ENCODE measurements at regions not wholly inside any gene's neighbourhood (a gene's known extent, or its start where the extent isn't known, plus 50 kb on each side); places are given as distances from the start of the nearest gene placed in this dataset.

DNA sequence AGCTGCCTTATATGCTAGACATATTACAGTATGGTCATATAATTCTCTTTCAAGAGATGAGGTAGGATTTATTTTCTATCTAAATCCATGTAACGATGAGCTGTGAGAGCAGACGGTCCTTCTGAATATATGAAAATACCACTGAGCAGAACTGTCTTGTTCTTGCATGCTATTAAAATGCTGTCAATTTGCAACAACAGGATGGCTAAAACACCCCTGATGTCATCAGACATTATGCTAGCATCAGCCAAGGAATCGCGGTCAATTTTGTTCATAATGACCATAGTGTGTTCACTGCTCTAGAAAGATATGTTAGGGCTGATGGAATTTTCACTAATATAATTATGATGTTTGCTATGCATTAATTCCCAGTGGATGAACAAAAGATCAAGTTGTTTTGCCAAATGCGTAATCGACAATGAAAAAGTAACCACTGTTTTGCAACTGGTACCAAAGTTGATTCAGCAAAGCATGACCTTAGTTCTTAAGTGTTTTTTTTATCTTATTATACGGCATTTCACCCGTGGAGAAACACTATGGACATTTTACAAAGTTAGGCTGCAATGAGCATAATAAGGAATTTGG, 765.4 kb upstream of the NR2F2 start:
- DNase-seq (ENCODE audit: low spot score): no peak

DNA sequence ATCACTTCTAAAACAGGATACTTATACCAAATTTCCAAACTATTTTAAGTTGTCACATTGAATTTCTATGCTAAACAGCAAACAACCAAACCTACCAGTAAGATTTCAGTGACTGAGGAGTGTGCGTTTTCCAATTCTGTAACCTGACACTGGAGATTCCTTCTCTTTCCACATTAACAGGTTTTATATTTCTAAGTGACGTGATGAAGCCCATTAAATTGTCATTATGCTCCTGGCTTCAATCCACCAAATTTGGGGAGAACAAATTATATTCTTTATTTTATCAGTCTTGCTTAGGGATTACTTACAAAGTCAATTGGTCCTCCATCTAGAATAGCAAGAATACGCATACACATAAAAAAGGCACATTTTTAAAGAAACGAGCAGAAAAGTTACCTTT, 764.8 kb upstream of the NR2F2 start:
- DNase-seq (ENCODE audit: low spot score): no peak

DNA sequence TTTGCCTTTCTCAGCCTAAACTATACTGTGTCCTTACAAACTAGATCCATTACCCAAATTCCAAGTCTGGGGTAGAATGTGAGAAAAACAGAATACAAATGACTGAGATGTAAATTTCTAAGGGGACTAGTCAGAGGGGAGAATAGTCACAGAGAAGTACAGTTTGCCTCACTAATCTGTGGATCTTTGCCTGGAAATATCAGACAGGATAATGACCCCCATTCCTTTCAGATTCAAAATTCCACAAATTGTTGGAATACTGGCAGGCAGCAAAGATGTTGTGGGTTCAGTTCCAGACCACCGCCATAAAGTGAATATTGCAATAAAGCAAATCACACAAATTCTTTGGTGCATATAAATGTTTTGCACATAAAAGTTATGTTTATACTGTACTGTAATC, 762.8 kb upstream of the NR2F2 start:
- DNase-seq (ENCODE audit: low spot score): no peak

DNA sequence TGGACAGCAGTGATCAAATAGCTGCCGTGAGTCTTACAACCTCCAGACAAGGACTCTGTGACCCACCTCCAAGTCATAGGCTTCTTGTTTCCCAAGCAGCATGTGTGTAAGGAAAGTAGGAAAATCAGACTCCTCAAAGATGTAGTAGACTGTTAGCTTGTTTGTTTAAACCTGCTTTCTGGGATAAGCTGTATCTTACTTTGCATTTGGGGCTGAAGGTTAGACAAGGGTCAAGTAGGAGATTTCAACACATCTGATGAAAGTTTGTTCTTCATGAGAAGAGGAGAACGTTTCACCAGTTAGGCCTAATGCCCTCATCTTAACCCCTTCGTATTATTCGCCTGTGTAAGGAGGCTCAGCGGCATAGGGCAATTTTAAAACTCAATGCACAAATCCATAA, 756.4 kb upstream of the NR2F2 start:
- DNase-seq (ENCODE audit: low spot score): no peak

DNA sequence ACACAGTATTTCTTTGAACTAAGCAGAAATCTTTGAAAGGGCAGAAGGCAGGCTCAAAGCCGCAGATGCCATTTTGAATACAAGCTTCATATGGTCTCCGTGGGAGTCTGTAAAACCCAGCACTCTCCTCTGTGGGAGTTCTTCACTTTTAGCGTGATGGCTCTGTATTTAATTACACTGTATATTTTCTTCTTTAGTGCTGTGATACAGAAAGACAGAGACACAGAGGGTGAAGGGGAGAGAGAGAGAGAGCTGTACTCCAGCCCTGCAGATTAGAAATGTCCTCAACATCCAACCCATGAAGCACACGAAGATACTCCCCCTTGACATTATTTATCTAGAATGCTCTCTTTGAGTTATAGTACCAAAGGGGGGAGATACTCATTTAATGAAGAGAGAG, 752.6 kb upstream of the NR2F2 start:
- no peak for DNase-seq (ENCODE audit: low spot score)

DNA sequence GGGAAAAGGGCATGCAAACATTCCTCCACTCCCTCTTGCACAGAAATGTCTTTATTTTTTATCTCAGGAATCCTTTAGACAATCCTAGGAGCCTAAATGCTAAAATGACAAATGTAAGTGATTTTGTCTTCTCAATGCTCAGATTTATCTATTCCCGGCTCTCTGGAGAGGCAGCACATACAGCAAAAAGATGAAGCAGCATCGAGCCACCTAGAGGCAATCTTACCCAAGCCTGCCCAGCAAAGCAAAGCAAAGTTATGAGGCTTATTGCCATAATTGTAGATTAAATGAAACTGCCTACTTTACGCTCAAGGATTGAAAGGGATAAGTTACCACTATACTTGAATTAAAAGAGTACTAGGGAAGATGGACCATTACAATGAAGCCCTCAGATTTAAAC, 750.4 kb upstream of the NR2F2 start:
- no peak for DNase-seq (ENCODE audit: low spot score)

DNA sequence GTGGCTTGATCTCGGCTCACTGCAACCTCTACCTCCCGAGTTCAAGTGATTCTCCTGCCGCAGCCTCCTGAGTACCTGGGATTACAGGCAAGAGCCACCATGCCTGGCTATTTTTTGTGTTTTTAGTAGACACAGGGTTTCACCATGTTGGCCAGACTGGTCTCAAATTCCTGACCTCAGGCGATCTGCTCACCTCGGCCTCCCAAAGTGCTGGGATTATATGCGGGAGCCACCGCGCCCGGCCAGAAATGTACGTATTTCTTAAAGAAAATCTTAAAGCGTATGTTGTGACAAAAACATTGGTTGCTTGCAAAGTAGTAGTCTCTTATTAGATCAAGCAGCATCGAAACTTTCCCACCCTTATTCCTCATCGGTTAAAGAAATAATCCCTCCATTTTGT, 748.9 kb upstream of the NR2F2 start:
- DNase-seq (ENCODE audit: low spot score): no peak

DNA sequence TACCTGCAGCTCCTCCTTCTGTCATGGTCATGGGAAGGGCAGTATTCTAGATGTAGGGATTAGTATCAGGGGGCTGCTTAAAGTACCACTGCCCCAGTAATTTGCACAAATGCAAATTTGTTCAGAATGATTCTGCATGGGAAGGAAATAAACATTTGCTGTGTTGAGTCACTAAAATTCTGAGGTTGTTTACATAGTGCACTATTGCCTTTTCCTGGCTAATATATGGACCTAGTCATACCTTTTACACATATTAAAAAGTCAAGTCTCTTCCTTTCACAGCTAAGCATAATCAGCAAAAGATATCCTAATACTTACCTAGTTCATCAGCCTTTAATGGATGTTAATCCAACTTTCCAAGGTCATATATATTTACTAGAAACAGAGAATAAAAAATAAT, 746.4 kb upstream of the NR2F2 start:
- no peak for DNase-seq (ENCODE audit: low spot score)

DNA sequence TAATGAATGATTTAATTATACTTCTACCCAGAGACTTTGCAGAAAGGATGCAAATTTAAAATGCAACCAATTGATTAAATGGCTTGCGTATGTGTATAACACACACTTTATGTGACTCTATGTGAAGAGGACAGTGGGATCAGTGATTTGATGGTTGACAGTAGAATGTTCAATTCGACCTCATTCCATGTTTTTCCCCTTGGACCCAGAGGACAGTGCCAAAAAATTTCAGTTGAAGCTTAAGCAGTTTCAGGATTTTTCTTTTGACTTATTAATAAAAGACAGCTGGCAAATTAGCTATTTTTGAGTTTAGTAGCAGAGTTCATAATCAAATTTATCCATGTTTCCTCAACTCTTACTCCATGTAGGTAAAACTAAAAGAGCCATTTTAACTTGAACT, 742.4 kb upstream of the NR2F2 start:
- no peak for DNase-seq (ENCODE audit: low spot score)

DNA sequence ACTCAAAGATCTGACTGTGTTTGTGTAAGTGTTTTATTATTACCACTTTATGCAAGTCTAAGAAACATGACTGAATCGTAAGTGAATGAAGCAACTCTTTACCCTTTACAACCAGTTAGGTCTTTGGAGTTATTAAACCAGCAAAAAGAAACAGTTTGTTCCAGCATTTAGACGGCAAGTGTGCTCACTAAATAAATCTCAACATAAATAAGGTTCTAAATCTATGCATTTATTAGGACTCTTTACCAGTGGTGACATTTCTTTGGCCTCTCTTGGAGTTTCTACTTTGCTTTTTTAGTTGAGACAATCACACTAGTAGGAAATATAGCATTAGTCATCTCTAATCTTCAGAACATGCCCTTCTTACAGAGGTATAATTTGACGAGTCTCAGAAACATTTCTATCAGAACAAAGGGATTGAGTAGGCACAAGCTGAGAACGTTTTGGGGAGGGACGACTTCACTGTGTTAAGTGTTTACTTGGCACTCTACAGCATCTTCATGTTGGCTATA, 739.9 kb upstream of the NR2F2 start:
- no peak for DNase-seq (ENCODE audit: low spot score)

DNA sequence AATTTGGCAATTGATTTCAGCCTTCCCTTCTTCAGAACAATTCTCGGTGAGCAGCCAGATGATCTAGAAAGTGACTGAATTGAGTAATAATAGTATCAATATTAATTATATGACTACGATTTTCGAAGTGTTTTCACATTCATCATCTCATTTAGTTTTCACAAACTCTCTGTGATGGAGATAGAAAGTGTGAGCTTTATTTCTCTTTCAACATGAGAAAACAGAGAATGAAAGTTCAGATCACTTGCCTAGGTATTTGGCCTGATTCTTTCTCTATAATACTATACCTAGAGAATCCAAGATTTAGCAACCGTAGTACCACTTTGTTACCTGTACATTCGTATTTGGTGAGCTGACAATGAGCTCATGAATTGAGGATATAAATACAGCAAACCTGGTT, 739.2 kb upstream of the NR2F2 start:
- DNase-seq (ENCODE audit: low spot score): no peak

DNA sequence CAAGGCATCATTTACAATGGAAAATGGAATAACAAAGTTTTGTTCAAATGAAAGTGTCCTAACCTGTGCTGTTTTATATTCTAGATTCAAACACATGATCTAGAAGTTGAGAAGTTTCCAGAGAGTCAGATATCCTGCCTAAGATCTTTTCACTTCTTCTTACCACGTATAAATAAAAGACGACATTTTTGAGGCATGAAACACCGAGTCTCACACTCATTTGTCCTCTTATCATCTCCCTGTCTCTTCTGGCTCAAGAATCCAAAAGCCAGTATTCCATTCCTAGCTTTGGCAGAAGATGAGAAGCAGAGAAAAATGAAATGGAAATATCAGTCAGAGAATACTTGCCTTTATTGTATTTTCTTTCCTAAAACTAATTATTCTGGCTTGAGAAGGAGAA, 738.6 kb upstream of the NR2F2 start:
- no peak for DNase-seq (ENCODE audit: low spot score)

DNA sequence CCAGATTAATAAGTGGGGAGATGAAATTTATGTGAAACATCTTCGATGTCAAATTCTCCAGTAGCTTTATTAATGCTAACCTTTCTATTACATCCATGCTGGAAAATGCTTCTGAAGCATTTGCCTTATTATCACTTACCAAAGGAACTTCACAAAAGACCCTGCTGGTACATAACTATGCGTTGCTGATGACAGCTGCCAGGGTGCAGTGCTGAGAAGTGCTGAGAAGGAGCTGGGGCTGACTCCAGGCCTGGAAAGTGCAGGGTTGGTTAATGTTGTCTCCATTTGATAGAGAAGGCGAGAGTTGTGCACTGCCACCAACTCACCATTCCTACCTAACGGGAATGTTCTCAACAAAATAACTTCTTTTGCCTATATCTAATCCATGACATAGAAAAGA, 736.0 kb upstream of the NR2F2 start:
- no peak for DNase-seq (ENCODE audit: low spot score)

DNA sequence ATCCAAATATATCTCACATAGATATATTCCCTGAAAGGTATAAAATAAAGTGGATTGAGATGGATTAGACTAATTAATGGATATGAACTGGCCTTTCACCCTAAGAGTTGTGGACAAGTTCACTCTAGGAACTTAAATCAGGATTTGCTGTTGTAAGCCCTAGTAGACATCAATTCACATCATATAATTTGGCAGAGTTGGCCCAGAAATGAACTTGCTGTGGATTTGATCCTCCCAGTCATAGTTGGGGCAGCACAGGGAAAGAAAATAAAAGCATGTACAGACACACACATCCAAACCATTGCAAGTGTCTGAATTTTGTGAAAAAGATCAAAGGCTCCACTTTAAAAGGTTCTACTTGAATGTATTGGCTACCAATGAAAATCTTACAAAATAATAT, 734.7 kb upstream of the NR2F2 start:
- DNase-seq (ENCODE audit: low spot score): no peak

DNA sequence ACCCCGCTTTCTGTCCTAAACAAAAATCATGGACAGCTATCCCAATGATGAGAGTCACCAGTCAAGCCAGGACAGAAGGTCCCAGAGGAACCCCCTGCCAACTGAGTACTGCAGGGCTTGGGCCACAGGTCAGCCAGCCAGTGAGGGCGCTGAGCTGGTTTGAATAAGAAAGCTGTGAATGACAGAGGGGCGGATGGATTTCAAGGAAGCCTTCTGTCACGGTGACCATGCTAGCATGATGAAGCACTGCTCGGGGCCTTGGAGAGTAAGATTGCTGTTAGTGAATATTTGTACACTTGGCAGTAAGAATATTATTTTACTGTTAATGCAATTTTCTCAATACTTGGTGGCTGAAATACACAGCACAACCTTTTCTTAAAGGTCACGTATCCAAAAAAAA, 734.0 kb upstream of the NR2F2 start:
- no peak for DNase-seq (ENCODE audit: low spot score)

DNA sequence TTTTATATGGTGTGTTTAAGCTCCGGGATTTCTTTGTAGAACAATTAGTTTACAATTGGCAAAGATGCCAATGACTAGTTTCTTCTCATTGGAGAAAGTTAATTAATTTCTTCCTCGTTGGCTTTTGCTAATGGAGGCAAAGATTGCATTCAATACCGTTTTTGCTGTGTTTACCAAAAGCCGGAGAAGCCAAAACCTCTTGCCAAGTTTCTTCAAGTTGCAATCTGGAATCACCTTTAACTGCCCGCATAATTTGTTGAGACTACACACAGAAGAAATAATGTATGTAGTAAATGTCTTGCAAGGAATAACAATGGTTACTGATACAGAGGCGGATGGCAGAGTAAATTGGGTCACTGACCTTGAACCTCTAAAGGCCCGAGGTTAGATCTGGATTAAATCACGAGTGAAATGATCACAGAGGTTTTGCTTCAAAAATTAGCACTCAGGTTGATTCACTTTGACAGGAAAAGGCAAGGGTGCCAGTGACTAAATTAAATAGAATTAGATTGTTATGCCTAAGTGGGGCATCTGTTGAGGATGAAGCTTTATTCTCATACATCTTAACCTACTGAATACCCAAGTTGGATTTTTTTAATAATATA, 732.1 kb upstream of the NR2F2 start:
- no peak for DNase-seq (ENCODE audit: low spot score)

DNA sequence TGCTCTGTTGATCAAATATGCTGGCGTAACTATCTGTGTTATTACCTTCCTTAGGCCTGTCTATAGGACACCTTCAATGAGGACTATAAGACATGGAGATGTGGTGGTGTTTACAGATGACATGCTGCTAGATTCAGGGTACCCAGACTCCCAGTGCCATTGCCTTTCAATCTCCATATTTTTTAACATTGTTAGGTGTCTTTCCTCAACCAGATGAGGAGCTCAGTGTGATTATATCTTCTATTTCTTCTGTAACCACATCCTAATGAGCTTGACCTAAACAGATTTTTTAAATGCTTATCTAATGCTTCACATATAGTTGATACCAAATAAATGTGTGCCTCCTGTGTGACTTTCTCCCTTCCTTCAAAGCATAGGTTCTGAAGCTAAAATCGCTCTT, 730.1 kb upstream of the NR2F2 start:
- DNase-seq (ENCODE audit: low spot score): no peak

DNA sequence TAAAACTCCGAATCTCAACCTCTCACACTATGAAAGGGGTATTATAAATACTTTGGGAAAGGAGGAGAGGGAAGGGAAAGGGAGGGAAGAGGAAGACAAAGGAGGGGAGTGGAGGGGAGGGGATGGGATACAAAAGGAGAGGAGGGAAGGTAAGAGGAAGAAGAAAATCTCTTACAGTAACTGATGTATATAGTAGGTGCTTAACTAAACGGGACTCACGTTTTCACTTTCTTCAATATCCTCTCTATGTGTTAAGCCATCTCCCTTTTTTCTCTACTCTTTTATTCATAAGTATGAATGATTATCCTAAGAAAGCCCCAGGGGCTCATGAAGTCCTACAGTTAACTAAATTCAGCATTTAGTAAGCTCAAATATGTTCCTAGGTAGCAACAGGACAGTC, 729.6 kb upstream of the NR2F2 start:
- no peak for DNase-seq (ENCODE audit: low spot score)

DNA sequence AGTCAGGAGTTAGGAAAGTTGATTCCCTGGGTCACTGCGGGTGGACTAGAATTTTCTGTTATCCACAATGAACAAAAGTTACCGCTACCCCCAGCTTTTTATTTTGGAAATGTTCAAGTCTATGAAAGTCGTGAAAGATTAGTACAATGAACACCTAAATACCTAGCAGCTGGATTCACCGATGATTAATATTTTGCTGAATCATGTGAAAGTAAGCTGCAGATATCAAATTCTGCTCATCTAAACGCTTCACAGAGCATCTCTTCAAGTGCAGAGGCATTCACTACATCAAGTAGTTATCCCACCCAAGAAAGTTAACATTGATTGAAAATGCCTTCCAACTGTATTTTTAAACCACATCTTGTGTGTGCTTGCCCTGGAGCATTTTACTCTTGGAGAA, 729.0 kb upstream of the NR2F2 start:
- DNase-seq (ENCODE audit: low spot score): no peak

DNA sequence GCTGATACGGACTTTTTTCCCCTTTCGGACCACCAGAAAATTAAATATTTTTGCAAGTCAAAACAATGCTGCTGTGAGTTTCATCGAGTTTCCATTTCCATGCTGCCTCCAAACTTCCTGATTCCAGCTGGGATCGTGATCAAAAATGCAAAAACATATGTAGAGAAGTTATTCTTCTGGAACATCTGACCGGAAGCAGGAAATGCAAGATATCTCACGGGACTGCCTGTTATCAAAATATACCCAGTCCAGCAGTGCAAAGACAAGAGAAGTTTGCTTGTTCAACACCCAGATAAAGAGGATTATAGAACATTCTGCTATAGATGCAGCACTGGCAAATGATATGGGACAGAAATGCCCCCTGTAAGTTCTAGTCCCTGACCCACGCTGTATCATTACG, 726.7 kb upstream of the NR2F2 start:
- DNase-seq (ENCODE audit: low spot score): no peak

DNA sequence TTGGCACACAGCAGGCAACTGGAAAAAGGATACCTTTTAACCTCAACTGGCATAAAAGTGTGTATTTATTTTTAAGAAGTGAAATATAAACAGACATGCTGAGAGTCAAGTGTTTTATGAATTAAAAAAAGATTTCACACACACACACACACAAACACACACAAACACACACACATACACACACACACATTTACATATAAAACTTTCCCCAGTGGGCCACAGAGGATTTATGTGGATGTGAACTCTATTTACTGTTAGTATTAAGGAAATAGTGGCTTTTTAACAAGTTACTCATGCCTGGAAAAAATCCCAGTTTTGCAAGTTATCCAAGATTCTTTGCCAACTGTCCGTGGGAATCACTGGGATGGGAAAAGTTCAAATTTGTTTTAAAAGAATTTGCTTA, 725.9 kb upstream of the NR2F2 start:
- no peak for DNase-seq (ENCODE audit: low spot score)

DNA sequence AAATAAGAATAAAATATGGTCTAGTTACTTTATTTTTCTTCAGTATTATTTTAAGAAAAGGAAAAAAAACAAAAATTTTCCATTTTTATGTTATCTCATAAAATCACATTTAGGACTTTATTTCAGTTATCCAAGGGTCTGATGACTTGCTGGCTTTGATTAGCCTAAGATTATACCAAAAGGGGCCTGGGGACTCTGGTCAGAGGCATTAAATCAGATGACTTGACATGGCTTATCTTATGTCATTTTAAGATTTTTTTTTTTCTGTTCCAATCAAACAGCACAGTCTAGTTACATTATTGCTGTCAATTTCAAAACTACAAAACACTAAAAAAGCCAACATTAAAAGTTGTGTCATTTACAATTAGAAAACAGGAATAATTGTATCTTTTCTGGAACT, 725.4 kb upstream of the NR2F2 start:
- no peak for DNase-seq (ENCODE audit: low spot score)

DNA sequence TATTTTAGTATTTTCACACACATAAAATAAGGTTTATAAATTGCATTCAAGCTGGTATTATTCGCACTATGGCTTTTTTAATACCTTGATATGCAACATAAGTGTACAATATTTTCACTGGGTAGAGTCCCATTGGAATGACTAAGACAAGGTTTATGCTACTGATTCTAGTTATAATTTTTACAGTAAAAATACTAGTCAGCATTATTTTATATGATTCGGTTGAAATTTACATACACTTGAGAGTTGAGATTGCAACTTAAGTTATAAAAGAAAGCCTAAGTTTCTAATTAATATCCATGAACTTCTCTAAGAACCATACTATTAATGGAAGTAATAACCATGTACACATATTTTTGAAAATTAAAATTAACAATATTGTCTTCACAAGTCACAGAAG, 723.9 kb upstream of the NR2F2 start:
- no peak for DNase-seq (ENCODE audit: low spot score)

DNA sequence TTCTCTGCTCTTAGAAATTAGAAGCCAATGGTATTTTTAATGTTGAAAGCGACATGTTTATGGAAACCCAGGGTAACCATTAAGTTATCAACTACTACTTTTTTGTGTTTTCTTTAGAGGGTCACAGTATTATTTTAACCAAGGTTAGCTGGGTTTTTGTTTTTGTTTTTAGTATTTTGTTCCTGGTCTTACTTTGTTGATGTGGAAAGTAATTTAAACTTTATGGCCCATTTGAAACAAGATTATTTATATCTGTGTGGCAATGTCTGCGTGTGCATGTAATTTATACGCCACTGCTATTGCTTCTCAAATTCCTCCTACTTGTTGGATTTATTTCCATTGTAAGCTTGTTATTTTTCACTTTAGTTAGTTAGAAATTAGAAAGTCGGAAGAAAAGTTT, 722.1 kb upstream of the NR2F2 start:
- DNase-seq (ENCODE audit: low spot score): no peak

DNA sequence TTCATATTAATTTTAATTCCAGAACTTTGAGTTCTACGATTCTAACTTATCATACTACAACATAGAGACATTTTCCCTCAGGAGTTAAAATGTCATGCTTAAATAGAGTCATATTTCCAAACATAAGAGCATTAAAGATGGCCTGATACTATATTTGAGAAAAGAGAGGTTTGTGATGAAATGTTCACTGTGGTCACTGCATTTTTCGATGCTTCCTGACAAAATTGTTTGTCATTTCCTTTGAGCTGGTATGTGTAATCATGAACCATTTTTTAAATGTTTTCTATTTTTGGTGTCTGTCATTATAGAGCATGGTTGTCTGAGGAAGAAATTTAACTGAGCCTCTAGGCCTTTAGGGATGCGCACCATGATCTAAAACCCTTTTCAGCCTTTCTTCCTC, 721.4 kb upstream of the NR2F2 start:
- no peak for DNase-seq (ENCODE audit: low spot score)
